ENCODE measurements at regions not wholly inside any gene's neighbourhood (a gene's known extent, or its start where the extent isn't known, plus 50 kb on each side); places are given as distances from the start of the nearest gene placed in this dataset.

DNA sequence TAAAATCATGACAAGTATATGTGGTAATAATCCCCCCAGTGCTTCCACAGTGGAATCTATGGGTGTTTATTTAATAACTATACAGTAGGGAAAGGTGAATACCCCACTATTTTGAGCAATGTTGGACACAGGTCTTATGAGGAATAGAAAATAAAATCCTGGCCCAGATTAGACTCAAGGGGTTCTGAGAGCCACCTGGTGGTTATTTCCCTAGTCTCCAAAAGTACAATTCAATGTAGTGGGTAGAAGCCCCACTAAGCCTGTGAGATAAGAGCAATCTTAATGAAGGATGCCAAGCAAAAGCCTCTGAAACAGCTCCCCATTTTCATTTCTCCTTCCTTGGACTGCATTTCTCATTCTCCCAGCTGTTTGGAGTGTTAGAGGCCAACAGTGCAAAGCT is 328.2 kb upstream of the NR3C2 start:
- Histone ChIP-seq H2AFZ (ENCODE audit: control insufficient read depth, low read depth, low read length) (no peak overlapping the region), H3K79me2 (ENCODE audit: control insufficient read depth, insufficient read depth, low read length) (no peaks in the 10 kb centered on the region), H3K4me3 (no peak overlapping the region), H3K4me2 (ENCODE audit: control insufficient read depth, insufficient read depth) (no peak overlapping the region), H4K20me1 (ENCODE audit: control insufficient read depth, insufficient read depth) (no peaks in the 10 kb centered on the region), H3K4me1 (ENCODE audit: control insufficient read depth, insufficient read depth, low read length) (no peaks in the 10 kb centered on the region), H3K27me3 (replicated peaks in 1 of 2; ENCODE audit: control insufficient read depth in 2 of 2, insufficient read depth in 2 of 2, low read length in 1 of 2) (no peaks in the 10 kb centered on the region), H3K27ac (ENCODE audit: control insufficient read depth, insufficient read depth) (no peak overlapping the region), H3K9me3 (replicated peaks; ENCODE audit: control insufficient read depth, insufficient read depth, low read length) (no peaks in the 10 kb centered on the region), H3K9ac (ENCODE audit: control insufficient read depth, insufficient read depth, low read length) (no peak overlapping the region), H3K36me3 (ENCODE audit: control insufficient read depth in 2 of 2, insufficient read depth in 2 of 2, low read length in 1 of 2) (no peaks in the 10 kb centered on the region)
- in situ Hi-C loops (cut with MboI), result no loop called here
- no peak for DNase-seq (ENCODE audit: low read depth, low spot score)
- ChIA-PET RAD21 (ENCODE audit: unreplicated experiment) (no interaction called here), POLR2A (no interaction called here), CTCF (interaction anchor here (0.7 kb wide), 1 partner anchor 1751 kb away, joined by 3 read pairs; no protein-coding TSS in a partner anchor), SMC1A (ENCODE audit: uncharacterized antibody, unreplicated experiment) (no interaction called here)
- BruUV-seq (replicated peaks), result no TSS peak
- no peak for TF ChIP-seq POLR2AphosphoS5 (IDR thresholded peaks at IDR 0.05; ENCODE audit: low read length)
- no peak for TF ChIP-seq HDGF (IDR thresholded peaks at IDR 0.05)
- TF ChIP-seq, protein P1, sequence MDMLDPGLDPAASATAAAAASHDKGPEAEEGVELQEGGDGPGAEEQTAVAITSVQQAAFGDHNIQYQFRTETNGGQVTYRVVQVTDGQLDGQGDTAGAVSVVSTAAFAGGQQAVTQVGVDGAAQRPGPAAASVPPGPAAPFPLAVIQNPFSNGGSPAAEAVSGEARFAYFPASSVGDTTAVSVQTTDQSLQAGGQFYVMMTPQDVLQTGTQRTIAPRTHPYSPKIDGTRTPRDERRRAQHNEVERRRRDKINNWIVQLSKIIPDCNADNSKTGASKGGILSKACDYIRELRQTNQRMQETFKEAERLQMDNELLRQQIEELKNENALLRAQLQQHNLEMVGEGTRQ (IDR thresholded peaks at IDR 0.05; ENCODE audit: borderline replicate concordance, low read depth, low read length), result no peak
- TF ChIP-seq, protein P2, sequence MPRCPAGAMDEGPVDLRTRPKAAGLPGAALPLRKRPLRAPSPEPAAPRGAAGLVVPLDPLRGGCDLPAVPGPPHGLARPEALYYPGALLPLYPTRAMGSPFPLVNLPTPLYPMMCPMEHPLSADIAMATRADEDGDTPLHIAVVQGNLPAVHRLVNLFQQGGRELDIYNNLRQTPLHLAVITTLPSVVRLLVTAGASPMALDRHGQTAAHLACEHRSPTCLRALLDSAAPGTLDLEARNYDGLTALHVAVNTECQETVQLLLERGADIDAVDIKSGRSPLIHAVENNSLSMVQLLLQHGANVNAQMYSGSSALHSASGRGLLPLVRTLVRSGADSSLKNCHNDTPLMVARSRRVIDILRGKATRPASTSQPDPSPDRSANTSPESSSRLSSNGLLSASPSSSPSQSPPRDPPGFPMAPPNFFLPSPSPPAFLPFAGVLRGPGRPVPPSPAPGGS (IDR thresholded peaks at IDR 0.05; ENCODE audit: borderline replicate concordance, insufficient read depth, low read depth, low read length, poor library complexity, severe bottlenecking), result no peak
- TF ChIP-seq RELA (IDR thresholded peaks at IDR 0.05; ENCODE audit: borderline replicate concordance, partially characterized antibody), result no peak
- no peak for TF ChIP-seq MYB (IDR thresholded peaks at IDR 0.05; ENCODE audit: borderline replicate concordance, low read depth, low read length)
- TF ChIP-seq TCF7 (IDR thresholded peaks at IDR 0.05; ENCODE audit: borderline replicate concordance), result no peak
- no peak for TF ChIP-seq SREBF1 (IDR thresholded peaks at IDR 0.05; ENCODE audit: low read length)
- TF ChIP-seq, protein P3, sequence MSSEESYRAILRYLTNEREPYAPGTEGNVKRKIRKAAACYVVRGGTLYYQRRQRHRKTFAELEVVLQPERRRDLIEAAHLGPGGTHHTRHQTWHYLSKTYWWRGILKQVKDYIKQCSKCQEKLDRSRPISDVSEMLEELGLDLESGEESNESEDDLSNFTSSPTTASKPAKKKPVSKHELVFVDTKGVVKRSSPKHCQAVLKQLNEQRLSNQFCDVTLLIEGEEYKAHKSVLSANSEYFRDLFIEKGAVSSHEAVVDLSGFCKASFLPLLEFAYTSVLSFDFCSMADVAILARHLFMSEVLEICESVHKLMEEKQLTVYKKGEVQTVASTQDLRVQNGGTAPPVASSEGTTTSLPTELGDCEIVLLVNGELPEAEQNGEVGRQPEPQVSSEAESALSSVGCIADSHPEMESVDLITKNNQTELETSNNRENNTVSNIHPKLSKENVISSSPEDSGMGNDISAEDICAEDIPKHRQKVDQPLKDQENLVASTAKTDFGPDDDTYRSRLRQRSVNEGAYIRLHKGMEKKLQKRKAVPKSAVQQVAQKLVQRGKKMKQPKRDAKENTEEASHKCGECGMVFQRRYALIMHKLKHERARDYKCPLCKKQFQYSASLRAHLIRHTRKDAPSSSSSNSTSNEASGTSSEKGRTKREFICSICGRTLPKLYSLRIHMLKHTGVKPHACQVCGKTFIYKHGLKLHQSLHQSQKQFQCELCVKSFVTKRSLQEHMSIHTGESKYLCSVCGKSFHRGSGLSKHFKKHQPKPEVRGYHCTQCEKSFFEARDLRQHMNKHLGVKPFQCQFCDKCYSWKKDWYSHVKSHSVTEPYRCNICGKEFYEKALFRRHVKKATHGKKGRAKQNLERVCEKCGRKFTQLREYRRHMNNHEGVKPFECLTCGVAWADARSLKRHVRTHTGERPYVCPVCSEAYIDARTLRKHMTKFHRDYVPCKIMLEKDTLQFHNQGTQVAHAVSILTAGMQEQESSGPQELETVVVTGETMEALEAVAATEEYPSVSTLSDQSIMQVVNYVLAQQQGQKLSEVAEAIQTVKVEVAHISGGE (CRISPR knock-in tag; IDR thresholded peaks at IDR 0.05), result no peak
- TF ChIP-seq RUNX3 (IDR thresholded peaks at IDR 0.05; ENCODE audit: low read length), result no peak
- no peak for TF ChIP-seq STAT1 (conservative IDR thresholded peaks at IDR 0.05)
- no peak for TF ChIP-seq ETV6 (conservative IDR thresholded peaks at IDR 0.05 in 1 of 2, IDR thresholded peaks at IDR 0.05 in 1 of 2; ENCODE audit: borderline replicate concordance in 1 of 2, low read depth in 1 of 2)
- no peak for TF ChIP-seq KAT2A (conservative IDR thresholded peaks at IDR 0.05; ENCODE audit: control insufficient read depth, low read depth, low read length)
- TF ChIP-seq WRNIP1 (IDR thresholded peaks at IDR 0.05; ENCODE audit: borderline replicate concordance, low read depth, low read length), result no peak
- no peak for TF ChIP-seq NR2F1 (conservative IDR thresholded peaks at IDR 0.05)
- intact Hi-C loops (cut with micrococcal nuclease; ENCODE audit: unreplicated experiment), result no loop called here
- no peak for ATAC-seq
- no peak for FAIRE-seq

Data from GM12878 (cell line).